Prostate gland (tissue), 2 donors: ENCODE measurements at regions not wholly inside any gene's neighbourhood (a gene's known extent, or its start where the extent isn't known, plus 50 kb on each side); places are given as distances from the start of the nearest gene placed in this dataset.
A peak's percentile ranks its signal among the peaks of the same experiment; 100 is the strongest.

Source experiments
- DNase-seq: peaks from one replicate; pipeline ENCODE4 v3.0.0-alpha.2; 2019; ENCODE audit warnings: low spot score
- H3K27ac ChIP-seq, 2 donors: fragments of 200-600 bp; sonication (generic); 2 replicates each; pipeline ENCODE4 v1.5.1; 2017 to 2019
- H3K27me3 ChIP-seq: fragments of 200-600 bp; sonication (generic); replicated peaks from 2 replicates; pipeline ENCODE4 v1.5.1; 2019; ENCODE audit not compliant: insufficient read depth
- H3K36me3 ChIP-seq, 2 donors: fragments of 200-600 bp; sonication (generic); 1 replicate in 1 of 2; 2 replicates in 1 of 2; pipeline versions ENCODE4 v1.5.1 to v1.8.1; 2017 to 2019
- H3K4me1 ChIP-seq: fragments of 200-600 bp; sonication (generic); replicated peaks from 2 replicates; pipeline ENCODE4 v1.5.1; 2019
- H3K4me3 ChIP-seq, 2 donors: fragments of 200-600 bp; sonication (generic); 2 replicates each; pipeline ENCODE4 v1.5.1; 2017 to 2019
- H3K9me3 ChIP-seq: fragments of 200-600 bp; sonication (generic); 2 replicates; pipeline ENCODE4 v1.5.1; 2017
- POLR2A ChIP-seq: fragments of 450-650 bp; IDR thresholded peaks from one replicate; pipeline ENCODE4 v1.6.1; 2016; ENCODE audit warnings: antibody characterized with exemption, mild to moderate bottlenecking
- POLR2AphosphoS5 ChIP-seq: sonication (generic); formaldehyde crosslinking; IDR thresholded peaks from one replicate; pipeline ENCODE4 v1.6.1; 2017; ENCODE audit warnings: antibody characterized with exemption
- WGBS: methylation state at CpG from one replicate; pipeline ENCODE4 v1.1.5; 2018; 5-methylcytosine and 5-hydroxymethylcytosine counted together
- intact Hi-C: fragments of 100-400 bp; cut with DNase I; formaldehyde crosslinking; loops from one replicate; pipeline ENCODE4 v1.14.2; 2022
- TF ChIP-seq, protein P1 (sequence below), 4 experiments: fragments of 200-600 bp in 2 of 4; fragments of 450-650 bp in 2 of 4; sonication (generic) in 2 of 4; IDR thresholded peaks; 1 replicate in 3 of 4; 2 replicates in 1 of 4; pipeline ENCODE4 v1.5.1; 2016 to 2019; ENCODE audit warnings: antibody characterized with exemption in 4 of 4, mild to moderate bottlenecking in 2 of 4, moderate library complexity in 2 of 4

DNA sequence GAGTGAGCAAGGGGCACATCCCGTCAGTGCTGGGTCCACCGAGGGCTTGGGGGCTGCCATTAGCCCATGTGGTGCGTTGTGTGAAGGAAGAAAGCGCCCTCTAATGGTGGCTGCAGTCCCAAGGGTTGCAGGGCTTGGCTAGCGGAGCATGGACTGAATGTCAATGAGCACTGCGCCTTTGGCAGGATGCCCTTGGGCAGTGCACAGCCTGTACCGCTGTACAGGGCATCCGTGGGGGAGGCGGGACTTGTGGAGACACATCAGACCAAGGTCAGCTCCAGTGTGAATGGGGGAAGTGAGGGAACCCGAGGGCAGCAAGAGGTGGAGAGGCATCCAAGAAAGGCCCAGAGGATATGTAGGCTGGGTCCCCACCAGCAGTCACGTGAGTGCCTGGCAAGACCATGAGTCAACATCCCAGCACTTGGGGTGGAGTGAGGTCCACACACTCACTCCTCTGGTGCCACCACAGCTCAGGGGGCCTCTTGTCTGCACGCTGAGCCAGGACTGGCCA, 75.5 kb upstream of the MED9 start:
- no peaks in the 10 kb centered on the region for H3K36me3 ChIP-seq
- intact Hi-C loops: no loop called here
- H3K4me1 ChIP-seq: no peaks in the 10 kb centered on the region
- WGBS: 82% methylated on average over 12 of the region's 12 CpGs
- no peak overlapping the region for H3K27ac ChIP-seq
- H3K4me3 ChIP-seq: no peak overlapping the region
- no peak for TF ChIP-seq POLR2AphosphoS5
- TF ChIP-seq, protein P1, sequence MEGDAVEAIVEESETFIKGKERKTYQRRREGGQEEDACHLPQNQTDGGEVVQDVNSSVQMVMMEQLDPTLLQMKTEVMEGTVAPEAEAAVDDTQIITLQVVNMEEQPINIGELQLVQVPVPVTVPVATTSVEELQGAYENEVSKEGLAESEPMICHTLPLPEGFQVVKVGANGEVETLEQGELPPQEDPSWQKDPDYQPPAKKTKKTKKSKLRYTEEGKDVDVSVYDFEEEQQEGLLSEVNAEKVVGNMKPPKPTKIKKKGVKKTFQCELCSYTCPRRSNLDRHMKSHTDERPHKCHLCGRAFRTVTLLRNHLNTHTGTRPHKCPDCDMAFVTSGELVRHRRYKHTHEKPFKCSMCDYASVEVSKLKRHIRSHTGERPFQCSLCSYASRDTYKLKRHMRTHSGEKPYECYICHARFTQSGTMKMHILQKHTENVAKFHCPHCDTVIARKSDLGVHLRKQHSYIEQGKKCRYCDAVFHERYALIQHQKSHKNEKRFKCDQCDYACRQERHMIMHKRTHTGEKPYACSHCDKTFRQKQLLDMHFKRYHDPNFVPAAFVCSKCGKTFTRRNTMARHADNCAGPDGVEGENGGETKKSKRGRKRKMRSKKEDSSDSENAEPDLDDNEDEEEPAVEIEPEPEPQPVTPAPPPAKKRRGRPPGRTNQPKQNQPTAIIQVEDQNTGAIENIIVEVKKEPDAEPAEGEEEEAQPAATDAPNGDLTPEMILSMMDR (IDR thresholded peaks at IDR 0.05): no peak
- no peak for TF ChIP-seq POLR2A
- H3K27me3 ChIP-seq: no peaks in the 10 kb centered on the region
- no peaks in the 10 kb centered on the region for H3K9me3 ChIP-seq
- no peak for DNase-seq

DNA sequence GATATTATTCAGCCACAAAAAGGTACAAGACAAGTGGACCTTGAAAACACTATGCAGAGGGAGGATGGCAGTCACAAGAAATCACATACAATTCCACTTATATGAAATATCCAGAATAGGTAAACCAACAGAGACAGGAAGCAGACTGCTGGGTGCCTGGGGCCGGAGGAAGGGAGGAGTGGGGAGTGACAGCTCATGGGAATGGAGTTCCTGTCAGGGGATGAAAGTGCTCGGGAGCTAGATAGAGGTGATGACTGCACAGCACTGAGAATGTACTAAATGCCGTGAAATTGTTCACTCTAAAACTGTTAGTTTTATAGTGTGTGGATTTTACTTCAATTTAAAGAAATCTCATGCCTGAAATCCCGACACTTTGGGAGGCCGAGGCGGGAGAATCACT, 74.2 kb upstream of the MED9 start:
- no peaks in the 10 kb centered on the region for H3K27me3 ChIP-seq
- no peak for DNase-seq
- no peaks in the 10 kb centered on the region for H3K4me1 ChIP-seq
- no peak overlapping the region for H3K27ac ChIP-seq
- H3K36me3 ChIP-seq: no peaks in the 10 kb centered on the region
- no peaks in the 10 kb centered on the region for H3K9me3 ChIP-seq
- intact Hi-C loops: no loop called here
- WGBS: 88% methylated on average over 6 of the region's 6 CpGs
- no peak overlapping the region for H3K4me3 ChIP-seq
- TF ChIP-seq, protein P1 (IDR thresholded peaks at IDR 0.05): no peak
- TF ChIP-seq POLR2A (no peak), POLR2AphosphoS5 (no peak)

DNA sequence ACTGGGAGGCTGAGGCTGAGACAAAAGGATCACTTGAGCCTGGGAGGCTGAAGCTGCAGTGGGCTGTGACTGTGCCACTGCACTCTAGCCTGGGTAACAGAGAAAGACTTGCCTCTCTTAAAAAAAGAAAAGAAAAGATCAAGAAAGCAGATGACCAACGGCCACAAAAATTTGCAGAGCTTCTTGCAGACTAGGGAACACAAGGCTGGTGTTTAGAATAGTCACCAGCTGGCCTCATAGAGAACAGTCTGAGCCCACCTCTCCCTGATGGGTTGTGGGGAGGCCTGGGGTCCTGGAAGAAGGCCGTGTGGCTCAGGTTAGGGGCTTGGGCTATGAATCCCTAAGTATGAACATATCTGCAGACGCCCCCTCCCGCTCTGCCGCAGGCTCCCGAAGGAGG, 73.7 kb upstream of the MED9 start:
- no peak for DNase-seq
- Histone ChIP-seq H3K4me3 (no peak overlapping the region), H3K9me3 (no peaks in the 10 kb centered on the region), H3K27me3 (no peaks in the 10 kb centered on the region), H3K27ac (no peak overlapping the region), H3K36me3 (no peaks in the 10 kb centered on the region), H3K4me1 (no peaks in the 10 kb centered on the region)
- TF ChIP-seq, protein P1 (IDR thresholded peaks at IDR 0.05): no peak
- TF ChIP-seq POLR2AphosphoS5 (no peak), POLR2A (no peak)
- intact Hi-C loops: no loop called here
- 79% methylated on average over 6 of the region's 6 CpGs for WGBS

DNA sequence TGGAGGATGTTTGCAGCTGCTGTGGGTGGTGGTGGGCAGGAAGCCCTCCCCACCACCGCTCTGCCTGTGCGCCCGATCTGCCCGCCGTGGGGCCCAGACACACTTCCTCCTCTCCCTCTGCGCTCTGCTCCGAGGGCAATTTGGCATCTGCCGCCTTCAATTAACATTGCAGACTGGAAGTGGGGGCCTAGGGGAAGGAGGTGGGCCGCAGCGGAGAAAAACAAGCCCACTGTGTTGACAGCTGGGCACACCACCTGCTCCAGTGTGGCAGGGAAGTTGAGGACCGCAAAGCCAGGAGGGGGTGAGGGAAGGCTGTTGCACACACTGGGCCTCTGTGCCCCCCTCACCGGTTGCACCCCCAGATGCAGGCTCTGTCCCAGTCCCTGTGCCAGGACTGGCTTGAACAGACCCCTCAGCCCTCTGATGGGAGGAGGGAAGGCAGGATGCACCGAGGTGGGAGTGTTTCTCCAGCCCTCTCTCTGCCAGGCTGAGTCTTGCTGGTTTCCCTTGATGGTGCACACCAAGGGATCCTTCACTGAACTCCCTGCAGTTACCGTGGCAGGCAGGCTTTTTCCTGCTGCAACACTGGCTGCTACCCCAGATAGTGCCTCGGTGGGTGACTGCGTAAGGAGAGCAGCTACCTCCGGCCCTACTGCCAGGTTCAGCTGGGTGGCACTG, 72.8 kb upstream of the MED9 start:
- no peaks in the 10 kb centered on the region for H3K36me3 ChIP-seq
- no peaks in the 10 kb centered on the region for H3K9me3 ChIP-seq
- H3K27ac ChIP-seq: no peak overlapping the region
- no peak for DNase-seq
- H3K4me3 ChIP-seq: no peak overlapping the region
- no peaks in the 10 kb centered on the region for H3K27me3 ChIP-seq
- WGBS: 59% methylated on average over 17 of the region's 17 CpGs
- H3K4me1 ChIP-seq: no peaks in the 10 kb centered on the region
- intact Hi-C loops: no loop called here
- TF ChIP-seq POLR2AphosphoS5: no peak
- TF ChIP-seq POLR2A: no peak
- TF ChIP-seq, protein P1 (IDR thresholded peaks at IDR 0.05): no peak

DNA sequence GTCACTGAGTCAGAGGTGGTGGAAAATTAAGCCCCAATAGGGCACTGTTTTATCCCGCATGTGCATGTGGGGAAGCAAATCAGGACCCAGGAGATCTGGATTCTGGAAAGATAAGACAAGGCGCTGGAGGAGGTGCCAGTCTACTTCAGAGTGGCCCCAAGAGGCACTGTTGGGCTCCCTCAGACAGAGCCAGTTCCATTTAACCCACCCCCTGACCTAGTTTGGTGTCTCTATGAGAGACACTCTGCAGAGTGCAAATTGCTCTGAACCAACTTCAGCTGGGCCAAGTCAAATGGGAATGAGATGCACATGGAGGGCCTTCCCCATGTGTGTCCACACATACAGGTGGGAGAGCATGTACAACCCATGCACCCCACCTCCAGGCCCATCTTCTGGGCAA, 71.1 kb upstream of the MED9 start:
- Histone ChIP-seq H3K27me3 (no peaks in the 10 kb centered on the region), H3K9me3 (no peaks in the 10 kb centered on the region), H3K4me1 (no peaks in the 10 kb centered on the region), H3K27ac (peak overlapping the region; percentile 58 to 60), H3K36me3 (no peaks in the 10 kb centered on the region), H3K4me3 (no peak overlapping the region)
- TF ChIP-seq POLR2A (no peak), POLR2AphosphoS5 (no peak)
- TF ChIP-seq, protein P1 (IDR thresholded peaks at IDR 0.05): no peak
- DNase-seq: no peak
- intact Hi-C loops: no loop called here
- 94% methylated on average over 2 of the region's 2 CpGs for WGBS
